H1 (cell line): ENCODE measurements at regions not wholly inside any gene's neighbourhood (a gene's known extent, or its start where the extent isn't known, plus 50 kb on each side); places are given as distances from the start of the nearest gene placed in this dataset.

ENCODE experiments used
- CTCF ChIA-PET: fragments of 300-600 bp; sonication (Branson Sonifier 250); formaldehyde crosslinking; loops from one replicate; lab custom pipeline; 2021; ENCODE audit not compliant: partially characterized antibody; lab: Charles Lee
- POLR2A ChIA-PET: fragments of 300-600 bp; sonication (Branson Sonifier 250); formaldehyde crosslinking; loops from one replicate; lab custom pipeline; 2021; ENCODE audit warnings: inconsistent platforms; ENCODE audit not compliant: partially characterized antibody; lab: Charles Lee
- DNase-seq, 2 experiments: peaks; one replicate each; pipeline versions ENCODE4 v3.0.0 to v3.0.0-alpha.2; 2010 to 2022; ENCODE audit warnings: low spot score in 2 of 2, low read depth in 1 of 2, mixed read lengths in 1 of 2
- FAIRE-seq: peaks from 2 replicates; lab custom pipeline; 2011; peaks lifted over from hg19 to GRCh38; lab: Jason Lieb, UNC
- H2AFZ ChIP-seq: 2 replicates; pipeline ENCODE4 v1.8.1; 2012; ENCODE audit warnings: low read length, inconsistent platforms
- H2AK5ac ChIP-seq: 2 replicates; pipeline ENCODE4 v1.6.1; 2013; ENCODE audit warnings: low read depth, low read length
- H2BK120ac ChIP-seq: replicated peaks from 2 replicates; pipeline ENCODE3; 2013; ENCODE audit warnings: low read depth, low read length, inconsistent platforms
- H2BK12ac ChIP-seq: 2 replicates; pipeline ENCODE4 v1.6.1; 2013; ENCODE audit warnings: low read depth, low read length
- H2BK15ac ChIP-seq: 2 replicates; pipeline ENCODE4 v1.6.1; 2013; ENCODE audit warnings: low read length
- H2BK20ac ChIP-seq: 2 replicates; pipeline ENCODE4 v1.6.1; 2013; ENCODE audit warnings: low read length
- H2BK5ac ChIP-seq: 2 replicates; pipeline ENCODE4 v1.6.1; 2013; ENCODE audit warnings: low read depth, low read length
- H3K14ac ChIP-seq: 2 replicates; pipeline ENCODE4 v1.6.1; 2013; ENCODE audit warnings: inconsistent platforms; ENCODE audit not compliant: insufficient read length
- H3K18ac ChIP-seq: 2 replicates; pipeline ENCODE4 v1.6.1; 2013; ENCODE audit warnings: low read length; ENCODE audit errors: extremely low read depth
- H3K23ac ChIP-seq: 2 replicates; pipeline ENCODE4 v1.6.1; 2013; ENCODE audit warnings: inconsistent platforms; ENCODE audit not compliant: insufficient read length
- H3K23me2 ChIP-seq: 2 replicates; pipeline ENCODE4 v1.6.1; 2013; ENCODE audit warnings: low read depth, low read length
- H3K27ac ChIP-seq: 2 replicates; pipeline ENCODE4 v1.6.1; 2011; ENCODE audit warnings: low read depth, low read length, inconsistent platforms
- H3K27me3 ChIP-seq, 4 experiments: replicated peaks in 1 of 4; 1 replicate in 1 of 4; 2 replicates in 3 of 4; pipeline versions ENCODE4 v1.6.1 to v1.8.1; 2011 to 2013; ENCODE audit warnings: low read length in 3 of 4, mild to moderate bottlenecking in 3 of 4, inconsistent platforms in 2 of 4, mixed read lengths in 2 of 4, moderate library complexity in 1 of 4; ENCODE audit not compliant: control insufficient read depth in 3 of 4, insufficient read depth in 3 of 4; ENCODE audit errors: extremely low read depth in 1 of 4
- H3K36me3 ChIP-seq, 4 experiments: 2 replicates each; pipeline versions ENCODE4 v1.6.1 to v1.8.1; 2011 to 2013; ENCODE audit warnings: mild to moderate bottlenecking in 4 of 4, low read length in 3 of 4, moderate library complexity in 2 of 4, control low read depth in 1 of 4, inconsistent platforms in 1 of 4; ENCODE audit not compliant: insufficient read depth in 4 of 4, control insufficient read depth in 2 of 4
- H3K4ac ChIP-seq: replicated peaks from 2 replicates; pipeline ENCODE3; 2013; ENCODE audit warnings: low read length, low read depth, mixed read lengths, inconsistent platforms; ENCODE audit not compliant: insufficient read length
- H3K4me1 ChIP-seq, 4 experiments: replicated peaks in 1 of 4; 1 replicate in 1 of 4; 2 replicates in 3 of 4; pipeline versions ENCODE4 v1.6.1 to v1.8.1; 2011 to 2013; ENCODE audit warnings: low read length in 3 of 4, inconsistent platforms in 2 of 4, mixed read lengths in 1 of 4; ENCODE audit not compliant: insufficient read depth in 4 of 4, control insufficient read depth in 3 of 4
- H3K4me2 ChIP-seq, 2 experiments: 2 replicates each; pipeline versions ENCODE4 v1.6.1 to v1.8.1; 2011 to 2013; ENCODE audit warnings: low read depth in 2 of 2, low read length in 2 of 2, control low read depth in 1 of 2, inconsistent platforms in 1 of 2, mild to moderate bottlenecking in 1 of 2; ENCODE audit not compliant: insufficient read depth in 1 of 2
- H3K4me3 ChIP-seq, 4 experiments: fragments of 200-600, 300-600 bp in 1 of 4; sonication (generic), shearing (Covaris generic), sonication (Bioruptor Twin) in 1 of 4; 2 replicates each; pipeline versions ENCODE4 v1.5.1 to v1.8.1; 2011 to 2016; ENCODE audit warnings: low read length in 4 of 4, low read depth in 3 of 4, control low read depth in 2 of 4, inconsistent platforms in 2 of 4, mild to moderate bottlenecking in 2 of 4, mixed read lengths in 1 of 4, moderate library complexity in 1 of 4; ENCODE audit not compliant: insufficient read depth in 2 of 4; ENCODE audit errors: extremely low read depth in 1 of 4
- H3K56ac ChIP-seq: replicated peaks from 2 replicates; pipeline ENCODE3; 2013; ENCODE audit warnings: low read depth, mild to moderate bottlenecking, mixed read lengths, low read length, inconsistent platforms; ENCODE audit not compliant: insufficient read length
- H3K79me1 ChIP-seq: 2 replicates; pipeline ENCODE4 v1.6.1; 2013; ENCODE audit warnings: low read depth, low read length, control low read depth
- H3K79me2 ChIP-seq, 2 experiments: 2 replicates each; pipeline versions ENCODE4 v1.6.1 to v1.8.1; 2012 to 2013; ENCODE audit warnings: low read length in 2 of 2, mild to moderate bottlenecking in 2 of 2, inconsistent platforms in 1 of 2; ENCODE audit not compliant: insufficient read depth in 2 of 2, control insufficient read depth in 1 of 2
- H3K9ac ChIP-seq, 4 experiments: replicated peaks in 1 of 4; 1 replicate in 1 of 4; 2 replicates in 3 of 4; pipeline versions ENCODE4 v1.6.1 to v1.8.1; 2011 to 2013; ENCODE audit warnings: low read depth in 3 of 4, low read length in 3 of 4, control low read depth in 2 of 4, mild to moderate bottlenecking in 2 of 4, moderate library complexity in 2 of 4, inconsistent platforms in 1 of 4; ENCODE audit errors: extremely low read depth in 1 of 4
- H3K9me3 ChIP-seq, 2 experiments: 2 replicates each; pipeline versions ENCODE4 v1.6.1 to v1.8.1; 2012 to 2013; ENCODE audit warnings: mild to moderate bottlenecking in 2 of 2, moderate library complexity in 2 of 2, control low read depth in 1 of 2, inconsistent platforms in 1 of 2, low read depth in 1 of 2, low read length in 1 of 2, mixed read lengths in 1 of 2; ENCODE audit not compliant: insufficient read depth in 2 of 2
- H4K20me1 ChIP-seq, 2 experiments: replicated peaks in 1 of 2; 2 replicates each; pipeline versions ENCODE3 to v1.8.1; 2011 to 2013; ENCODE audit warnings: inconsistent platforms in 2 of 2, low read length in 2 of 2, mild to moderate bottlenecking in 1 of 2; ENCODE audit not compliant: insufficient read depth in 2 of 2, control insufficient read depth in 1 of 2
- H4K5ac ChIP-seq: 2 replicates; pipeline ENCODE4 v1.6.1; 2013; ENCODE audit warnings: low read length, low read depth, mixed read lengths, inconsistent platforms; ENCODE audit not compliant: insufficient read length
- H4K8ac ChIP-seq: 2 replicates; pipeline ENCODE4 v1.8.0; 2013; ENCODE audit warnings: mild to moderate bottlenecking, moderate library complexity, low read length, inconsistent platforms; ENCODE audit not compliant: insufficient read depth; ENCODE audit errors: extremely low read depth
- H4K91ac ChIP-seq: replicated peaks from 2 replicates; pipeline ENCODE3; 2013; ENCODE audit warnings: low read length, mixed read lengths, inconsistent platforms; ENCODE audit not compliant: insufficient read length
- ASH2L ChIP-seq: fragments of 200-600, 300-600 bp; sonication (generic); IDR thresholded peaks from one replicate; pipeline ENCODE4 v1.7.1; 2017; ENCODE audit warnings: low read length
- CEBPB ChIP-seq: IDR thresholded peaks from 2 replicates; pipeline ENCODE4 v1.6.1; 2012; ENCODE audit warnings: low read depth, low read length
- EGR1 ChIP-seq: IDR thresholded peaks from 2 replicates; pipeline ENCODE4 v1.6.1; 2011; ENCODE audit warnings: low read depth, low read length, borderline replicate concordance
- EP300 ChIP-seq, 2 experiments: IDR thresholded peaks; 1 replicate in 1 of 2; 2 replicates in 1 of 2; pipeline ENCODE4 v1.6.1; 2011 to 2012; ENCODE audit warnings: low read depth in 2 of 2, low read length in 2 of 2, mild to moderate bottlenecking in 2 of 2, borderline replicate concordance in 1 of 2, inconsistent platforms in 1 of 2, moderate library complexity in 1 of 2
- GABPA ChIP-seq: IDR thresholded peaks from 2 replicates; pipeline ENCODE4 v1.6.1; 2011; ENCODE audit warnings: mild to moderate bottlenecking, low read length, moderate library complexity, borderline replicate concordance; ENCODE audit not compliant: insufficient read depth
- GTF2F1 ChIP-seq: IDR thresholded peaks from 2 replicates; pipeline ENCODE4 v1.6.1; 2012; ENCODE audit warnings: low read depth, low read length, improper control_type of control experiment, borderline replicate concordance
- KDM4A ChIP-seq: IDR thresholded peaks from one replicate; pipeline ENCODE4 v1.7.1; 2012; ENCODE audit warnings: low read depth, mild to moderate bottlenecking, moderate library complexity, low read length, inconsistent platforms; ENCODE audit not compliant: severe bottlenecking
- MAFK ChIP-seq: IDR thresholded peaks from 2 replicates; pipeline ENCODE4 v1.6.1; 2012; ENCODE audit warnings: low read depth, mild to moderate bottlenecking, improper control_type of control experiment, low read length
- NRF1 ChIP-seq: IDR thresholded peaks from 2 replicates; pipeline ENCODE4 v1.6.1; 2011; ENCODE audit warnings: mild to moderate bottlenecking, low read depth, low read length, improper control_type of control experiment
- RFX5 ChIP-seq: IDR thresholded peaks from 2 replicates; pipeline ENCODE4 v1.6.1; 2011; ENCODE audit warnings: low read depth, low read length, improper control_type of control experiment, borderline replicate concordance
- RNF2 ChIP-seq: fragments of 200-900, 300-1000 bp; sonication (generic); IDR thresholded peaks from 2 replicates; pipeline ENCODE4 v1.7.1; 2016; ENCODE audit warnings: borderline replicate concordance, low read depth, mild to moderate bottlenecking, antibody characterized with exemption, low read length; ENCODE audit not compliant: poor library complexity, severe bottlenecking; ENCODE audit errors: missing control alignments
- SIX5 ChIP-seq: IDR thresholded peaks from 2 replicates; pipeline ENCODE4 v1.6.1; 2011; ENCODE audit warnings: mild to moderate bottlenecking, low read depth, low read length
- TBP ChIP-seq: IDR thresholded peaks from 2 replicates; pipeline ENCODE4 v1.6.1; 2011; ENCODE audit warnings: low read depth, low read length, improper control_type of control experiment
- TEAD4 ChIP-seq: IDR thresholded peaks from 2 replicates; pipeline ENCODE4 v1.6.1; 2012; ENCODE audit warnings: low read depth, low read length, inconsistent platforms, mixed read lengths
- WGBS, 2 experiments: shearing (Covaris generic) in 1 of 2; methylation state at CpG; one replicate each; pipeline versions ENCODE4 v1.1.6 to v1.1.7; 2013 to 2015; ENCODE audit warnings: low lambda C conversion rate in 2 of 2, mixed read lengths in 2 of 2, inconsistent platforms in 1 of 2, low coverage in 1 of 2, missing lambda C conversion rate in 1 of 2; ENCODE audit not compliant: insufficient replicate concordance in 2 of 2, insufficient coverage in 1 of 2, insufficient read length in 1 of 2; ENCODE audit errors: extremely low coverage in 1 of 2, missing lambda C conversion rate in 1 of 2; 5-methylcytosine and 5-hydroxymethylcytosine counted together
- TF ChIP-seq, protein P1 (sequence below): IDR thresholded peaks from 2 replicates; pipeline ENCODE4 v1.6.1; 2012; ENCODE audit warnings: inconsistent platforms

DNA sequence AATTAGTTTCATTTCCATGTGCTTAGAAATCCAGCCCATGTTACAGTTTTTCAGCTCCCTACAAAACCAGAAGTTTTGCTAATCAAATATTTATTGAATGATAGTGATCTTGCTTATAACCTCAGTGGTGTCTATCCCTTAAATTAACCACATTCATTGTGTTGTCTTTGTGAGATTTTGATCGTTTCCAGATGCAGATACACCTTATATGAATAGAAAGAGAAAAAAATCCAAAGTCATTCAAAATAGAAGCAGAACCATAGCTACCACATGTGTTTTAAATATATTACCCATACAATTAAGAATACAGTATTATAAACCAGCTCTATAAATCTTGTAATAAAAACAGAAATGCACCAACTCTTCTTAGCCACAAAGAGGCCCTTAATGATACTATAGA lies 60.6 kb upstream of the RREB1 start:
- ChIA-PET CTCF (interaction anchor here (0.5 to 1.2 kb wide), 2 partner anchors 202 to 370 kb away, joined by 3 to 4 read pairs; no protein-coding TSS in a partner anchor), POLR2A (no interaction called here)
- no peak overlapping the region for H2AFZ ChIP-seq
- no peak overlapping the region for H2BK120ac ChIP-seq
- no peak overlapping the region for H3K56ac ChIP-seq
- H2BK20ac ChIP-seq = no peak overlapping the region
- H4K8ac ChIP-seq = no peak overlapping the region
- no peak overlapping the region for H3K18ac ChIP-seq
- H2BK15ac ChIP-seq = no peak overlapping the region
- H4K5ac ChIP-seq = no peak overlapping the region
- no peaks in the 10 kb centered on the region for H3K9me3 ChIP-seq
- no peaks in the 10 kb centered on the region for H3K79me2 ChIP-seq
- no peak overlapping the region for H2BK12ac ChIP-seq
- H2BK5ac ChIP-seq = no peak overlapping the region
- no peak overlapping the region for H3K9ac ChIP-seq
- no peak overlapping the region for H3K27ac ChIP-seq
- no peaks in the 10 kb centered on the region for H4K20me1 ChIP-seq
- no peak overlapping the region for H3K4me2 ChIP-seq
- peaks cover 11% of the 10 kb centered on the region; the same call in 1 of the 2 replicates for H3K23me2 ChIP-seq
- no peak overlapping the region for H4K91ac ChIP-seq
- H3K23ac ChIP-seq = no peak overlapping the region
- H3K4me3 ChIP-seq = no peak overlapping the region
- no peak overlapping the region for H3K14ac ChIP-seq
- DNase-seq (no peak), FAIRE-seq (no peak)
- peaks cover 0 to 5% (median 0%) of the 10 kb centered on the region in 4 experiments; a peak in 1 of 7 replicates for H3K27me3 ChIP-seq
- no peak overlapping the region for H2AK5ac ChIP-seq
- no peak overlapping the region for H3K4ac ChIP-seq
- 80% methylated on average over 1 of the region's 1 CpG; no CpG with 5 or more reads in 1 of the 2 experiments for WGBS, 2 experiments
- peaks cover 0 to 5% (median 4%) of the 10 kb centered on the region in 4 experiments; a peak in 5 of 7 replicates for H3K4me1 ChIP-seq
- H3K36me3 ChIP-seq = no peaks in the 10 kb centered on the region
- H3K79me1 ChIP-seq = no peaks in the 10 kb centered on the region
- TF ChIP-seq GTF2F1 (no peak), KDM4A (no peak), CEBPB (no peak), SIX5 (no peak), RFX5 (no peak), EGR1 (no peak), ASH2L (no peak), MAFK (no peak), NRF1 (no peak), TBP (no peak), GABPA (no peak), TEAD4 (no peak), RNF2 (no peak), EP300 (IDR thresholded peaks at IDR 0.05; ENCODE audit: borderline replicate concordance in 1 of 2, low read depth in 2 of 2, low read length in 2 of 2) (no peak)
- TF ChIP-seq, protein P1, sequence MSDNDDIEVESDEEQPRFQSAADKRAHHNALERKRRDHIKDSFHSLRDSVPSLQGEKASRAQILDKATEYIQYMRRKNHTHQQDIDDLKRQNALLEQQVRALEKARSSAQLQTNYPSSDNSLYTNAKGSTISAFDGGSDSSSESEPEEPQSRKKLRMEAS = no peak
